GM12892 (cell line): ENCODE measurements at regions not wholly inside any gene's neighbourhood (a gene's known extent, or its start where the extent isn't known, plus 50 kb on each side); places are given as distances from the start of the nearest gene placed in this dataset.

Source experiments
- DNase-seq: peaks from one replicate; pipeline ENCODE4 v3.0.0; 2011; ENCODE audit not compliant: insufficient read length
- FAIRE-seq: peaks from 2 replicates; lab custom pipeline; 2011; peaks lifted over from hg19 to GRCh38; lab: Jason Lieb, UNC
- POLR2A ChIP-seq: IDR thresholded peaks from 2 replicates; pipeline ENCODE4 v1.6.1; 2011; ENCODE audit warnings: low read depth, low read length, control low read depth
- POLR2AphosphoS5 ChIP-seq: IDR thresholded peaks from 2 replicates; pipeline ENCODE4 v1.6.1; 2011; ENCODE audit warnings: low read depth, low read length, control low read depth
- TAF1 ChIP-seq: IDR thresholded peaks from 2 replicates; pipeline ENCODE4 v1.6.1; 2011; ENCODE audit warnings: low read depth, mild to moderate bottlenecking, control low read depth, low read length, borderline replicate concordance

GRCh38 chr6:143569040-143569439, 57.5 kb upstream of the FUCA2 start:
- FAIRE-seq (no peak), DNase-seq (no peak)
- no peak for TF ChIP-seq POLR2AphosphoS5
- no peak for TF ChIP-seq POLR2A
- no peak for TF ChIP-seq TAF1

- DNase-seq = no peak
- TF ChIP-seq TAF1 (no peak), POLR2A (no peak), POLR2AphosphoS5 (no peak)
- no peak for FAIRE-seq
Observed at GRCh38 chr6:143564484-143565017, 53.0 kb upstream of the FUCA2 start.

DNA sequence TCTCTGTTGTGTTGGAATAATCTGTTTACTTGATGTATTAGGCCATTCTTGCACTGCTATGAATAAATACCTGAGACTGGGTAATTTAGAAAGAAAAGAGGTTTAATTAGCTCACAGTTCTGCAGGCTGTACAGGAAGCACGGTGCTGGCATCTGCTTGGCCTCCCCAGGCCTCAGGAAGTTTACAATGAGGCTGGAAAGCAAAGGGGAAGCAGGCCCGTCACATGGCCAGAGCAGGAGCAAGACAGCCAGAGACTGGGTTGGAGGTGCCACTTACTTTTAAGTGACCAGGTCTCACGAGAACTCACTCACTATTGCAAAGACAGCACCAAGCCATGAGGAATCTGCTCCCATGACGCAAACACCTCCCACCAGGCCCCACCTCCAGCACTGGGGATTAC, 50.6 kb upstream of the FUCA2 start:
- FAIRE-seq (no peak), DNase-seq (no peak)
- TF ChIP-seq TAF1 = no peak
- no peak for TF ChIP-seq POLR2AphosphoS5
- no peak for TF ChIP-seq POLR2A
